Activated naive CD4-positive, alpha-beta T cell treated with anti-CD3 and anti-CD28 coated beads, Interleukin-2, amount 50 U/mL, for 24 hours (primary cell): ENCODE measurements at regions not wholly inside any gene's neighbourhood (a gene's known extent, or its start where the extent isn't known, plus 50 kb on each side); places are given as distances from the start of the nearest gene placed in this dataset.

Experiments used
- H3K27ac Mint-ChIP-seq: one replicate; pipeline ENCODE4 v1.8.0; 2021; ENCODE audit warnings: mild to moderate bottlenecking, mixed read lengths
- H3K27me3 Mint-ChIP-seq: one replicate; pipeline ENCODE4 v1.8.0; 2021; ENCODE audit warnings: mixed read lengths
- H3K36me3 Mint-ChIP-seq: one replicate; pipeline ENCODE4 v1.8.0; 2021; ENCODE audit warnings: mixed read lengths
- H3K4me1 Mint-ChIP-seq: one replicate; pipeline ENCODE4 v1.8.0; 2021; ENCODE audit warnings: mixed read lengths
- H3K4me3 Mint-ChIP-seq: one replicate; pipeline ENCODE4 v1.8.0; 2021; ENCODE audit warnings: mild to moderate bottlenecking, mixed read lengths
- H3K9me3 Mint-ChIP-seq: one replicate; pipeline ENCODE4 v1.8.0; 2021; ENCODE audit warnings: mixed read lengths

DNA sequence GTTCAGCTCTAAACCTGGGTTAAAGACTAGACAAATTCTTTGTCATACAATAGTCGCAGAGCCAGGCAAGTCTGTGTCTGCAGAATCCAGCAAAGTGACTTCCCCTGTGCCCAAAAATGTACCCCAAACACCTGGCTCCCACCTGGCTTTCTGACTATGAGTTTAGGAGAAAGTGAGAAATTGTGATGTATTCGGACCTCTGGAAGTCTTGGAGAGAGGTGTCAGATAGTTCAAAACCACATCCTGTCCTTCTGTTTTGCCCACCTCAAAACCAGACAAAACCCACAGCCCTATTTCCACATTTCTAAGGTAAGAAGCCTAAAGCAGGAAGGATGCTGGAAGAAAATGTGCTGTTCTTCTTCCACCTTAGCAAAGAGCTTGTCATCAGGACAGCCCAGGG, 63.8 kb upstream of the CLMP start:
- Mint-ChIP-seq H3K4me1 (no peaks in the 10 kb centered on the region), H3K27me3 (peaks cover 10% of the 10 kb centered on the region), H3K4me3 (no peak overlapping the region)

DNA sequence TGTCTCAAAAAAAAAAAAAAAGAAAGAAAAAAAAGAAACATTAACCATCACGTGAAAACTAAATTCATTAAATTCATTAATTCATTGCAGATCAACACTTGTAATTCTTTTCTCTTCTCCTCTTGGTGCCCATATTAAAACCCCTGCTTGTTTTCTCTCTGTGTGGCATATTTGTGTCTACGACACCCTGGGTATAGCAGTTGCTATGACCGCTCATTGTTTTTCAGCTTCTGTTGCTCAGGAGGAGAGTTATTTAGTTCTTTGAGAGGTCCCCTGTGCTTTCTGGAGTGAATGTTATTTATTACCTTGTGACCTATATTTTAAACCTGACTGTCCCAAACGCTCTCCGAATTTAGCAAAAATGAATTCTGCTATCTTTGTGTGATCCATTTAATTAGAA, 62.3 kb upstream of the CLMP start:
- no peak overlapping the region for H3K27ac Mint-ChIP-seq
- no peaks in the 10 kb centered on the region for H3K4me1 Mint-ChIP-seq
- H3K36me3 Mint-ChIP-seq = no peaks in the 10 kb centered on the region
- H3K27me3 Mint-ChIP-seq = peaks cover 3% of the 10 kb centered on the region
- H3K4me3 Mint-ChIP-seq = no peak overlapping the region
- peaks cover 5% of the 10 kb centered on the region for H3K9me3 Mint-ChIP-seq

More for the DNA sequence above, 63.8 kb upstream of the CLMP start:
- Mint-ChIP-seq H3K27ac (no peak overlapping the region), H3K9me3 (peaks cover 5% of the 10 kb centered on the region), H3K36me3 (no peaks in the 10 kb centered on the region)

DNA sequence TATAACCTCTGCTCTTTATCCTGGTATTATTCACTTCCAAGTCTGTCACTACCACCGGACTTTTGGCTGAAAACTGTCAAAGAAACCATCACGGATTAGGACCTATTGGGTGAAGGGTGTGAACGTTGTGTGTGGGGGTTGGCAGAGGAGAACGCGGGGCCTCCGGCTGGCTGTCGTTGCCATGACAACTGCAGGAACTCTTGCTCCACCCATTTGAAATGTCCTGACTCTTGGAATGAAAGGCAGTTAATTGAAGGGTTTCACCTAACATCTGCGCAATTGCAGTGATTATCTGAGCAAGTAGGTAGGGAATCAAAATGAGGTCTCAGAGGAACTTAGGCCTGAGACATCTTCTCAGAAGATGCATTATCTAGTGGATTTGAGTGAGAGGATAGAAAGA, 60.9 kb upstream of the CLMP start:
- Mint-ChIP-seq H3K36me3 (no peaks in the 10 kb centered on the region), H3K27me3 (peaks cover 3% of the 10 kb centered on the region), H3K9me3 (peaks cover 5% of the 10 kb centered on the region), H3K4me1 (no peaks in the 10 kb centered on the region), H3K4me3 (no peak overlapping the region), H3K27ac (no peak overlapping the region)

DNA sequence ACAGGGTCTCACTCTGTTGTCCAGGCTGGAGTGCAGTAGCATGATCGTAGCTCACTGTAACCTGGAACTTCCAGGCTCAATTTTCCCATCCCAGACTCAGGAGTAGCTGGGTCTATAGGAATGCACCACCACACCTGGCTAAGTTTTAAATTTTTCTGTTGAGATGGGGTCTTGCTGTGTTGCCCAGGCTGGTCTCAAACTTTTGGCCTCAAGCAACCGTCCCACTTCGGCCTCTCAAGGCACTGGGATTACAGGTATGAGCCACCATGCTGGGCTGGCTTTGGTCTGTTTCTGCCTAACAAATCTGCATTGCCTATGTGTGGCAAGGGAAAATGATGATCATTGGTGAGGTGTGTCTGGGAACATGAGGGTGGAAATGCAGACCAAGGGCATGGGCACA, 59.3 kb upstream of the CLMP start:
- H3K27ac Mint-ChIP-seq = no peak overlapping the region
- H3K4me1 Mint-ChIP-seq = no peaks in the 10 kb centered on the region
- no peaks in the 10 kb centered on the region for H3K36me3 Mint-ChIP-seq
- no peak overlapping the region for H3K4me3 Mint-ChIP-seq
- peaks cover 5% of the 10 kb centered on the region for H3K9me3 Mint-ChIP-seq
- H3K27me3 Mint-ChIP-seq = peaks cover 3% of the 10 kb centered on the region

DNA sequence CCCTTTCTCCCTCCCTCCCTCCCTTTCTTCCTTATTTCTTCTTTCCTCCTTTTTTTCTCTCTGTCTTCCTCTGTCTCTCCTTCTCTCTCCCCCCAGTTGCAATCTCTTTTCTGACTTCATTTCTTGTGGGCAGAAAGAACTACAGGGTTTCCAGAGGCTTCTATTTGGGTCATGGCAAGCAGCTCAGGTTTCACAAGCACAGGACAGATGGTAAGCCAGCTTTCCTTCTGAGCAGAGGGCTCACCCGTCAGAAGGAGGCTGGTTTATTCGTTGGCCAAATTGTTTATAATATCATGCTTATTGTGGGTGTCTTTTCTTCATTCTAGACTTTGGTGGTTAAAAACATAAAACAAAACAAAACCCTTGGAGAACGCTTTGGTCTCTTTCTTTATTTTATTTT, 58.9 kb upstream of the CLMP start:
- Mint-ChIP-seq H3K27me3 (peaks cover 3% of the 10 kb centered on the region), H3K27ac (no peak overlapping the region), H3K36me3 (no peaks in the 10 kb centered on the region), H3K4me3 (no peak overlapping the region), H3K4me1 (no peaks in the 10 kb centered on the region), H3K9me3 (peaks cover 5% of the 10 kb centered on the region)

DNA sequence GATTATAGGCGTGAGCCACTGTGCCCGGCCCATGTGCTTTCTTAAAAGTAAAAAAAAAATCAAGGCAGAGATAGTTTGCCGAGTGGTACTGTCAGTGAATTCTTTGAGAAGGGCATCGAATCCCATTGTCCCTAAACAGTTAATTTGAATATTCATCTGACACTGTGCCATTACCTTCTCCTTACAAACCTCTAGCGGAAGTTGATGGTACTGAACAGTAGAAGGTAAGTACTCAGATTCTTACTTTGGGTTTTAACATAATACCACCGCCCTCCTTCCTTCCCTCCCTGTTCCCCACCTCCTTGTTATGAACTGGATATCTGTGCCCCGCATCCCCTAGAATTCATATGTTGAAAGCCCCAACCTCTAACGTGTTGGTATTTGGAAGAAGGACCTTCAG, 58.2 kb upstream of the CLMP start:
- Mint-ChIP-seq H3K4me3 (no peak overlapping the region), H3K36me3 (no peaks in the 10 kb centered on the region), H3K27me3 (peaks cover 4% of the 10 kb centered on the region), H3K4me1 (no peaks in the 10 kb centered on the region), H3K27ac (no peak overlapping the region), H3K9me3 (peaks cover 5% of the 10 kb centered on the region)

DNA sequence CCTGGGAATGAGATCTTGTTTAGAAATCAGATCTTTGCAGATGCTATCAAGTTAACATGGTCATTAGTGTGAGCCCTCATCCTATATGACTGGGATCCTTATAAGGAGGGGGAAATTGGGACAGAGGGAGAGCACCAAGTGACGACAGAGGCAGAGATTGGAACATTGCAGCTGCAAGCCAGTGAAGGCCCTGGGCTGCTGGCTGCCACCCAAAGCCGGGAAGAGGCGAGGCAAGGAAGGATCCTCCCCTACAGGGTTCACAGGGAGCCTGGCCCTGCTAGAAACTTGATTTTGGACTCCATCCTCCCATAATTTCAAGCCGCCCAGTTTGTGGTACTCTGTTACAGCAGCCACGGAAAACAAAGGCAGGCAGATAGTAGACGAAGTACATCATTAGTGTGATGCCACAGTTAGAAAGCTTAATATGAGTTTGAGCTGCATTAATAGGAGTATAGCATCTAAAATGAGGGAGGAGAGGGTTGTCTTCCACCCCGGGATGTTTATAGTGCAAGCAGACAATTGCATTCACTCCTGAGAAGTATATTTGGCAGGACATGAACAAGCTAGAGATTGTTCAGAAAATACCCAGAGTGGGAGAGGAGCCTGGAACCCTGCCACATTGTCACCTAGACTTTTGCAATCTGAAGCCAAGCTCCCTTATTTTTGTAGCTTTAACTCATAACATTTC, 56.8 kb upstream of the CLMP start:
- Mint-ChIP-seq H3K27ac (no peak overlapping the region), H3K4me1 (peaks cover 4% of the 10 kb centered on the region), H3K27me3 (peaks cover 4% of the 10 kb centered on the region), H3K9me3 (no peaks in the 10 kb centered on the region), H3K36me3 (no peaks in the 10 kb centered on the region), H3K4me3 (no peak overlapping the region)

DNA sequence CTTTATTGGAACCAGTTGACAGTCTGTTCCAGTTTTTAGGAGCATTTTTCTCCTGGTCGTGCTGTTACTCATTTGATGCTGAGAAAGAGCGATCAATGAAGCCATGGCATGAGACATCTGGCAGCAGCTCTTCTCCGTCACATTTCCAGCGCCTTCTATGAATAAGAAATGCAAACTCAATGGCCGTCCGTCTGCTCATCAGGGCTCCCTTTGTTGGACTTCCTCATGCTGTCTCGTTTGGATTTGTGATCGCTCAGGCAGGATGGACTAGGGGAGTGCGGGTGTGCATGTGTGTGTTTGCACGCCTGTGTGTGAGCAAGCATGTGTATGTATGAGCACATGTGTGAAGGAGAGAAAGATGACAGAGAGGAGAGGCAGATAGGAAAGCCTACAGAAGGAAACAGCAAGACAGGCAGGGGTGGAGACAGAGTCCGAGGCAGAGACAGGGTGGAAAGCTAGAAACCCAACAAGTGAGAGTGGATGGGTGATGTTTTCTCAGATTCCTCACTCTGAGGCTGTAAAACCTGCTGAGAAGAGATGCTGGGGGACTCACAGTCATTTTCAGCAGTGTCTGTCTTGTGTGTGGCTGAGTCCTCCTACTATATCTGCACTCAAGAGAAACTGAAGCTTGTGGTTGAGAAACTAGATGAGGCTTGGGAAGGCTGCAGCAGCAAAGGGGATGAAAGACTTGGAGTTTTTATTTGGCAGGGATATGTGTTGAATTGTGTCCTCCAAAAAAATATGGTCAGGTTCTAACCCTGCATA, 56.0 kb upstream of the CLMP start:
- Mint-ChIP-seq H3K36me3 (no peaks in the 10 kb centered on the region), H3K4me1 (peaks cover 4% of the 10 kb centered on the region), H3K9me3 (no peaks in the 10 kb centered on the region), H3K27me3 (peaks cover 3% of the 10 kb centered on the region), H3K4me3 (no peak overlapping the region), H3K27ac (no peak overlapping the region)

DNA sequence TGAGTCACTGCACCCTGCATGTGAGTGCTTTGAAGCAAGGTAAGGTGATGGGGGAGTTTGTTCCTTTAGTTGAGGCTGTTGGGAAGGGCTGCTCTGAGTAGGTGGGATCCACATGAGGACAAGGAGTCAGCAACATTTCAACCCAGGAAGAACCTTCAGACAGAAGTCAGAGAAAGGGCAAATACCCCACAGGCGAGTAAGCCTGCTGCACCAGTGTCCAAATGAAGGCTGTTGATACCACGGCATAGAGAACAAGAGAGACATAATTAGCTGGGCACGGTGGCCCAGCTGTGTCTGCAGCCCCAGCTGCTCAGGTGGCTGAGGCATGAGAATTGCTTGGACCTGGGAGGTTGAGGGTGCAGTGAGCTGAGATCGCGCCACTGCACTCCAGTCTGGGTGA, 54.3 kb upstream of the CLMP start:
- Mint-ChIP-seq H3K9me3 (no peaks in the 10 kb centered on the region), H3K4me1 (peaks cover 4% of the 10 kb centered on the region)

DNA sequence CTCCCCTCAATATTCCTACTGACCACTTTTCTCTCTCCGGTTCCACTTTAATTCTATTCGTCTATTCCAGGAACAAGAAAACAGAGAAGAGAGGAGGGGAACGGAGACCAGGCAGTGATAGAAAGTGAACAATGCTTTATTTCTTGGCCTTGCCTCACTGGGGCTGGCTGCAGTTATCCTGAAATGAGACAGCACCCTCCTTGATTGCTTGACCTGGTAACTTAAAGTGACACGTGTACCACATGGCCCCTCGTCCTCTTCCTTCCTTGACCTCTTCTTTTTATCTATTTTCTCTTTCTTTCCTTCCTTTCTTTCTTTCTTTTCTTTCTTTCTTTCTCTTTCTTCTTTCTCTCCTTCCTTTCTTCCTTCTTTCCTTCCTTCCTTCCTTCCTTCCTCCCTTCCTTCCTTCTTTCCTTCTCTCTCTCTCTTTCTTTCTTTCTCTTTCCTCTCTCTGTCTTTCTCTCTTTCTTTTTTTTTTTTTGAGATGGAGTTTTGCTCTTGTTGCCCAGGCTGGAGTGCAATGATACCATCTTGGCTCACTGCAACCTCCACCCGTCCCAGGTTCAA, 52.8 kb upstream of the CLMP start:
- no peaks in the 10 kb centered on the region for H3K9me3 Mint-ChIP-seq
- no peak overlapping the region for H3K4me3 Mint-ChIP-seq
- peaks cover 1% of the 10 kb centered on the region for H3K27me3 Mint-ChIP-seq
- H3K27ac Mint-ChIP-seq = no peak overlapping the region
- peaks cover 4% of the 10 kb centered on the region for H3K4me1 Mint-ChIP-seq
- no peaks in the 10 kb centered on the region for H3K36me3 Mint-ChIP-seq

More for the DNA sequence above, 54.3 kb upstream of the CLMP start:
- no peaks in the 10 kb centered on the region for H3K36me3 Mint-ChIP-seq
- no peak overlapping the region for H3K4me3 Mint-ChIP-seq
- no peak overlapping the region for H3K27ac Mint-ChIP-seq
- peaks cover 1% of the 10 kb centered on the region for H3K27me3 Mint-ChIP-seq

DNA sequence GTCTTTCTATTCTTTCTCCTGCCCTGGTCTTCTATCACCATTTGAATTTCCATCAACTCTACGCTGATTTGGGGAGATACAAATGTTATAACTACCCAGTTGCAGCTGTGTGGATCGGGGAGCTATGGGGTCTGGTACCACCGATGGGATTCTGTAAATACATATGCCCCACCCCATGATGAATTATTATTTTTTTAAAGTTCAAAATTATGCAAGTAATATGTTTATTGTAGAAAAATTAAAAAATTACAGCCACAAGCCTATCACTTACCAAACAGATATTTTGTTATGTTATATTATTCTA, 52.4 kb upstream of the CLMP start:
- Mint-ChIP-seq H3K9me3 (no peaks in the 10 kb centered on the region), H3K4me3 (no peak overlapping the region), H3K27ac (no peak overlapping the region)

DNA sequence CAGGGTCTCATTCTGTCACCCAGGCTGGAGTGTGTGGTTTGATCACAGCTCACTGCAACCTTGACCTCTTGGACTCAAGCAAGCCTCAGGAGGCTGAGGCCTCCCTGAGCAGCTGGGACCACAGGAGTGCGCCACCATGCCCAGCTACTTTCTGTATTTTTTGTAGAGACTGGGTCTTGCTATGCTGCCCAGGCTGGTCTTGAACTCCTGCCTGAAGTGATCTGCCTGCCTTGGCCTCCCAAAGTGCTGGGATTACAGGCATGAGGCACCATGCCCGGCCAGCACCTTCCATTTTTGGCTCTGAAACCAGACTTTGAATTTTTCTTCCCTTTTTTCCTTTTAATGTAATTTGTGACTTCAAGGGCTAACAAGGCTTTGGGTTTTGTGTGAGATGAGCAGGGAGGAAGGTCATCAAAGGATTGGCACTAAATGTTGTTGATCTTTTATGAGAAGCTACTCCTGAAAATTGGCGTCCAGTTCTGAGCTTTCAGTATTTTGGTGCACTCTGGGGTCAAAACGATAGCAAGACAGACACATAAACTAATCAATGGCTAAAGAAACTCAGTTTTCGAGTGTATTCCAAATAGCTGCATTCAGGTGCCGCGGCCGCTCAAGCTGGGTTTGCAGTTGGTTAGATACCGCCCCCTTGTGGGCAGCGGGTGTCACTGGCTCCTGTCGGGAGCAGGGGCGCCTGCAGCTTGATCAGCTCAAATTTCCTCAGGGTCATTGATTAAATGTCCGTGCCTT, 51.9 kb upstream of the CLMP start:
- H3K27me3 Mint-ChIP-seq = peaks cover 1% of the 10 kb centered on the region
- no peak overlapping the region for H3K27ac Mint-ChIP-seq
- H3K9me3 Mint-ChIP-seq = no peaks in the 10 kb centered on the region
- H3K4me1 Mint-ChIP-seq = peaks cover 4% of the 10 kb centered on the region
- no peaks in the 10 kb centered on the region for H3K36me3 Mint-ChIP-seq
- H3K4me3 Mint-ChIP-seq = no peak overlapping the region

More for the DNA sequence above, 52.4 kb upstream of the CLMP start:
- H3K4me1 Mint-ChIP-seq = peaks cover 4% of the 10 kb centered on the region
- no peaks in the 10 kb centered on the region for H3K36me3 Mint-ChIP-seq
- H3K27me3 Mint-ChIP-seq = peaks cover 1% of the 10 kb centered on the region

DNA sequence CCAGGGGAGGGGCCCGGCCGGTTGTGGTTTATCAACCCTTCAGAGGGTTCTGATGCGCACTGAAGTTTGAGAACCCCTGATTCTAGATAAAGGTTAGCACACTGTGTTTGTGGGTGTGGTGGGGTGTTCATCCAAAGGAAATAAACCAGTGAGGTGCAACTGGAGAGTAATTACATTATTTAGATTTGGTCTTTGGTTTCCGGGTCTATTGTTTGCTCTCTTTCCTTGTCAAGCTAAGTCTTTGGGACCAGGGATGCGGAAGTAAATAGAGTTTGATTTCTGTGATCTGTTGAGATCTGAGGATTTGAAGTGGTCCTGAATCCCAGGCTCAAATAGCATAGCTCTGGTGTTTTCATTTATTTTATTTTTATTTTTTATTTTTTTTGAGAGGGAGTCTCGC, 50.5 kb upstream of the CLMP start:
- H3K4me1 Mint-ChIP-seq = peaks cover 4% of the 10 kb centered on the region
- no peak overlapping the region for H3K4me3 Mint-ChIP-seq
- H3K27ac Mint-ChIP-seq = no peak overlapping the region
- H3K9me3 Mint-ChIP-seq = no peaks in the 10 kb centered on the region
- H3K36me3 Mint-ChIP-seq = no peaks in the 10 kb centered on the region
- peaks cover 1% of the 10 kb centered on the region for H3K27me3 Mint-ChIP-seq
